IMR-90 (cell line): ENCODE measurements at regions not wholly inside any gene's neighbourhood (a gene's known extent, or its start where the extent isn't known, plus 50 kb on each side); places are given as distances from the start of the nearest gene placed in this dataset.

ENCODE experiments used
- ATAC-seq: fragments of 200-7000 bp; cut with Tn5 transposase; 2 replicates; pipeline ENCODE4 v1.9.1; 2020; ENCODE audit warnings: low read depth, mild to moderate bottlenecking, moderate library complexity
- BruUV-seq: library from RNA; stranded (reverse); fragments of 400-500 nt; replicated peaks from 2 replicates; lab custom pipeline; 2021; lab: Mats Ljungman, UMichigan
- CTCF ChIA-PET: fragments of 300-600 bp; formaldehyde crosslinking; extraction: SDS; loops from one replicate; lab custom pipeline; 2021; ENCODE audit warnings: antibody characterized with exemption; lab: Yijun Ruan, JAX
- POLR2A ChIA-PET: fragments of 300-600 bp; sonication (Branson Sonifier 250); formaldehyde crosslinking; loops from one replicate; lab custom pipeline; 2022; ENCODE audit warnings: antibody characterized with exemption; ENCODE audit not compliant: unreplicated experiment; lab: Charles Lee
- DNase-seq: peaks from one replicate; pipeline ENCODE4 v3.0.0; 2013
- H2AFZ ChIP-seq: replicated peaks from 2 replicates; pipeline ENCODE3; 2013; ENCODE audit warnings: low read length, mild to moderate bottlenecking; ENCODE audit not compliant: poor library complexity
- H2AK5ac ChIP-seq: 2 replicates; pipeline ENCODE4 v1.6.1; 2013; ENCODE audit warnings: low read depth, low read length, inconsistent platforms
- H2AK9ac ChIP-seq: replicated peaks from 2 replicates; pipeline ENCODE3; 2013; ENCODE audit warnings: mild to moderate bottlenecking, low read depth, low read length, moderate library complexity; ENCODE audit not compliant: poor library complexity
- H2BK120ac ChIP-seq: 2 replicates; pipeline ENCODE4 v1.6.1; 2013; ENCODE audit warnings: low read depth, low read length, inconsistent platforms
- H2BK15ac ChIP-seq: 3 replicates; pipeline ENCODE4 v1.6.1; 2013; ENCODE audit warnings: low read depth, low read length, inconsistent platforms
- H2BK20ac ChIP-seq: 2 replicates; pipeline ENCODE4 v1.6.1; 2013; ENCODE audit warnings: low read depth, mild to moderate bottlenecking, inconsistent platforms, low read length, moderate library complexity
- H2BK5ac ChIP-seq: 2 replicates; pipeline ENCODE4 v1.6.1; 2013; ENCODE audit warnings: mild to moderate bottlenecking, low read depth, low read length, inconsistent platforms; ENCODE audit not compliant: poor library complexity, severe bottlenecking
- H3K14ac ChIP-seq: replicated peaks from 2 replicates; pipeline ENCODE4 v1.6.1; 2013; ENCODE audit warnings: low read depth, low read length, inconsistent platforms
- H3K18ac ChIP-seq: 2 replicates; pipeline ENCODE4 v1.6.1; 2013; ENCODE audit warnings: low read depth, low read length, control low read depth
- H3K23ac ChIP-seq: 2 replicates; pipeline ENCODE4 v1.6.1; 2013; ENCODE audit warnings: low read depth, low read length, inconsistent platforms
- H3K27ac ChIP-seq: 2 replicates; pipeline ENCODE4 v1.5.1; 2013; ENCODE audit warnings: mild to moderate bottlenecking, control low read depth, low read length; ENCODE audit not compliant: insufficient read depth
- H3K27me3 ChIP-seq: 2 replicates; pipeline ENCODE4 v1.6.1; 2013; ENCODE audit warnings: low read length; ENCODE audit not compliant: control insufficient read depth, insufficient read depth
- H3K36me3 ChIP-seq: 2 replicates; pipeline ENCODE4 v1.6.1; 2013; ENCODE audit warnings: low read length, mixed read lengths; ENCODE audit not compliant: control insufficient read depth, insufficient read depth
- H3K4ac ChIP-seq: 2 replicates; pipeline ENCODE4 v1.6.1; 2013; ENCODE audit warnings: low read depth, low read length, inconsistent platforms
- H3K4me1 ChIP-seq: 2 replicates; pipeline ENCODE4 v1.6.1; 2013; ENCODE audit warnings: low read length, mixed read lengths; ENCODE audit not compliant: control insufficient read depth, insufficient read depth
- H3K4me2 ChIP-seq: 2 replicates; pipeline ENCODE4 v1.6.1; 2013; ENCODE audit warnings: low read depth, mild to moderate bottlenecking, control low read depth, low read length, moderate library complexity
- H3K4me3 ChIP-seq: 2 replicates; pipeline ENCODE4 v1.5.1; 2013; ENCODE audit warnings: low read depth, mild to moderate bottlenecking, control low read depth, low read length, moderate library complexity; ENCODE audit not compliant: insufficient read depth
- H3K56ac ChIP-seq: 2 replicates; pipeline ENCODE4 v1.6.1; 2013; ENCODE audit warnings: low read length, inconsistent platforms; ENCODE audit not compliant: insufficient read depth; ENCODE audit errors: extremely low read depth
- H3K79me1 ChIP-seq, 2 experiments: 2 replicates each; pipeline ENCODE4 v1.6.1; 2013; ENCODE audit warnings: low read length in 2 of 2, inconsistent platforms in 1 of 2, low read depth in 1 of 2
- H3K9ac ChIP-seq: 2 replicates; pipeline ENCODE4 v1.6.1; 2013; ENCODE audit warnings: low read depth, low read length, control low read depth
- H3K9me1 ChIP-seq: 2 replicates; pipeline ENCODE4 v1.6.1; 2013; ENCODE audit warnings: low read length, inconsistent platforms; ENCODE audit not compliant: insufficient read depth
- H3K9me3 ChIP-seq: 2 replicates; pipeline ENCODE4 v1.6.1; 2013; ENCODE audit warnings: low read length; ENCODE audit not compliant: control insufficient read depth, insufficient read depth
- H4K20me1 ChIP-seq: 2 replicates; pipeline ENCODE4 v1.6.1; 2013; ENCODE audit warnings: low read length, inconsistent platforms; ENCODE audit not compliant: insufficient read depth
- H4K5ac ChIP-seq: 2 replicates; pipeline ENCODE4 v1.6.1; 2013; ENCODE audit warnings: mild to moderate bottlenecking, low read depth, low read length, control low read depth
- H4K8ac ChIP-seq, 2 experiments: 2 replicates each; pipeline ENCODE4 v1.6.1; 2013; ENCODE audit warnings: low read depth in 2 of 2, low read length in 2 of 2, control low read depth in 1 of 2, inconsistent platforms in 1 of 2
- H4K91ac ChIP-seq: 2 replicates; pipeline ENCODE4 v1.6.1; 2013; ENCODE audit warnings: low read depth, low read length, inconsistent platforms; ENCODE audit not compliant: insufficient read depth
- BHLHE40 ChIP-seq: fragments of 150-350 bp; IDR thresholded peaks from 2 replicates; pipeline ENCODE4 v1.6.1; 2016; ENCODE audit warnings: mild to moderate bottlenecking, low read depth, low read length
- CEBPB ChIP-seq: IDR thresholded peaks from 2 replicates; pipeline ENCODE4 v1.6.1; 2012; ENCODE audit warnings: low read depth, low read length, improper control_type of control experiment
- MAZ ChIP-seq: IDR thresholded peaks from 2 replicates; pipeline ENCODE4 v1.6.1; 2012; ENCODE audit warnings: low read depth, mild to moderate bottlenecking, low read length, improper control_type of control experiment, moderate library complexity, borderline replicate concordance
- MXI1 ChIP-seq: IDR thresholded peaks from 2 replicates; pipeline ENCODE4 v1.6.1; 2012; ENCODE audit warnings: low read depth, mild to moderate bottlenecking, low read length, moderate library complexity, borderline replicate concordance
- NFE2L2 ChIP-seq: fragments of 150-350 bp; IDR thresholded peaks from 2 replicates; pipeline ENCODE4 v1.6.1; 2016; ENCODE audit warnings: low read depth, mild to moderate bottlenecking, low read length
- POLR2A ChIP-seq: IDR thresholded peaks from 2 replicates; pipeline ENCODE4 v1.6.1; 2012; ENCODE audit warnings: mild to moderate bottlenecking, low read depth, low read length
- RAD21 ChIP-seq: IDR thresholded peaks from 2 replicates; pipeline ENCODE4 v1.6.1; 2012; ENCODE audit warnings: low read length, improper control_type of control experiment
- RFX5 ChIP-seq: IDR thresholded peaks from 2 replicates; pipeline ENCODE4 v1.8.0; 2012; ENCODE audit warnings: low read depth, mild to moderate bottlenecking, low read length, moderate library complexity
- SMC3 ChIP-seq: fragments of 150-350 bp; IDR thresholded peaks from 2 replicates; pipeline ENCODE4 v1.6.1; 2016; ENCODE audit warnings: low read depth, mild to moderate bottlenecking, antibody characterized with exemption, low read length, moderate library complexity
- WGBS, 2 experiments: methylation state at CpG; one replicate each; pipeline versions ENCODE4 v1.1.5 to v1.1.7; 2013; ENCODE audit warnings: missing lambda C conversion rate in 2 of 2; ENCODE audit not compliant: insufficient read length in 1 of 2; ENCODE audit errors: extremely low coverage in 2 of 2; 5-methylcytosine and 5-hydroxymethylcytosine counted together
- dilution Hi-C: fragments of 300-500 bp; cut with HindIII; formaldehyde crosslinking; loops from one replicate; pipeline ENCODE4 v1.14.3; 2018; ENCODE audit warnings: low sequenced_read_pairs; ENCODE audit not compliant: unreplicated experiment
- in situ Hi-C: fragments of 300-500 bp; cut with MboI; formaldehyde crosslinking; loops from 3 replicates; pipeline ENCODE4 v1.14.3; 2019; ENCODE audit warnings: low sequenced_read_pairs, inconsistent platforms, mixed read lengths
- intact Hi-C: fragments of 100-400 bp; cut with micrococcal nuclease; formaldehyde crosslinking; loops from 2 replicates; pipeline ENCODE4 v1.10.0; 2022
- TF ChIP-seq, protein P1 (sequence below): fragments of 150-350 bp; IDR thresholded peaks from 2 replicates; pipeline ENCODE4 v1.6.1; 2016; ENCODE audit warnings: low read depth, mild to moderate bottlenecking, low read length, moderate library complexity, borderline replicate concordance
- TF ChIP-seq, protein P2 (sequence below): conservative IDR thresholded peaks from 2 replicates; pipeline ENCODE4 v1.5.1; 2012; ENCODE audit warnings: mild to moderate bottlenecking, low read depth, low read length, improper control_type of control experiment
- TF ChIP-seq, protein P3 (sequence below): fragments of 150-350 bp; IDR thresholded peaks from 2 replicates; pipeline ENCODE4 v1.6.1; 2017; ENCODE audit warnings: mild to moderate bottlenecking, antibody characterized with exemption, low read length, low read depth

DNA sequence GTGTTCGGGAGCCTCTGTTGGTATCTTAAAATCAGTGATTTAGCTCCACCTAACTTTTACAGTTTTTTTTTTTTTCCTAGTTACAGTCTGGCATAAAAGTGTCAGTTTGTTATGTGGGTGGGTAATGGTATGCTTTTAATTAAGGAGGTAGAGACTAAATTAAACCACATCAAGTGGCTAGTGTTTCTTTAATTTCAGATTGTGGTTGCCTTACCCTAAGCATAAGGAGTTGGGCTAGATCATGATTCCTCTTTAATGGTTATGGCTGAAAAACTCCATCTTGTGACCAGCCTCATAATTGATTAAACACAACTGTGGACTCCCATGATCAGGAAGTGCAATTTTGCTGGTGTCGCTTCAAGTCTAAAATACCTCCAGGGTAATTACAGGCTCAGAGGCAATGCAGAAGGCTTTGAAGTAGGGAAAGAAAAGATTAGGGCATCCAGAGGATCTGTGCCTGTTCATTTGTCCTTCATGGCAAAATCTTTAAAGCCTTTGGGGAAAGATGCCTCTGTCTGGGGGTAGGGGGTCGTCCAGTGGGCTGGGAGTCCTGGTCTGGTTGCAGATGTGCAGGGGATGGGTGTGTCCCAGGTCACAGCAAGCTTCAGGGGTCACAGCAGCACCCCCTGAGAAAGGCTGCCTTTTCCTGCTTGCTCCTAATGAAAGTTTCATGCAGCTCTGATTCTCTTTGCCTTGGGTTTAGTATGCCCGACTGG, 579.2 kb downstream of the BCL11A start:
- Histone ChIP-seq H3K14ac (no peak overlapping the region), H2AFZ (no peak overlapping the region), H3K36me3 (no peaks in the 10 kb centered on the region), H3K9me3 (peaks cover 7% of the 10 kb centered on the region; the same call in 1 of the 2 replicates), H3K79me1 (no peaks in the 10 kb centered on the region), H3K27me3 (no peaks in the 10 kb centered on the region), H2AK9ac (no peak overlapping the region), H3K18ac (no peak overlapping the region), H2BK15ac (no peak overlapping the region), H3K4me2 (no peak overlapping the region), H3K4me1 (no peaks in the 10 kb centered on the region), H4K91ac (no peak overlapping the region), H2AK5ac (no peak overlapping the region), H3K9ac (no peak overlapping the region), H2BK120ac (no peak overlapping the region), H3K4ac (no peak overlapping the region), H2BK20ac (no peak overlapping the region), H4K8ac (no peak overlapping the region), H3K56ac (no peak overlapping the region), H3K9me1 (no peaks in the 10 kb centered on the region), H4K20me1 (no peaks in the 10 kb centered on the region), H4K5ac (no peak overlapping the region), H2BK5ac (no peak overlapping the region), H3K23ac (no peak overlapping the region), H3K4me3 (no peak overlapping the region), H3K27ac (no peak overlapping the region)
- no TSS peak for BruUV-seq
- dilution Hi-C loops, result no loop called here
- intact Hi-C loops, result no loop called here
- TF ChIP-seq SMC3, result no peak
- TF ChIP-seq, protein P1, sequence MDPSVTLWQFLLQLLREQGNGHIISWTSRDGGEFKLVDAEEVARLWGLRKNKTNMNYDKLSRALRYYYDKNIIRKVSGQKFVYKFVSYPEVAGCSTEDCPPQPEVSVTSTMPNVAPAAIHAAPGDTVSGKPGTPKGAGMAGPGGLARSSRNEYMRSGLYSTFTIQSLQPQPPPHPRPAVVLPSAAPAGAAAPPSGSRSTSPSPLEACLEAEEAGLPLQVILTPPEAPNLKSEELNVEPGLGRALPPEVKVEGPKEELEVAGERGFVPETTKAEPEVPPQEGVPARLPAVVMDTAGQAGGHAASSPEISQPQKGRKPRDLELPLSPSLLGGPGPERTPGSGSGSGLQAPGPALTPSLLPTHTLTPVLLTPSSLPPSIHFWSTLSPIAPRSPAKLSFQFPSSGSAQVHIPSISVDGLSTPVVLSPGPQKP, result no peak
- no peak for TF ChIP-seq NFE2L2
- TF ChIP-seq, protein P2, sequence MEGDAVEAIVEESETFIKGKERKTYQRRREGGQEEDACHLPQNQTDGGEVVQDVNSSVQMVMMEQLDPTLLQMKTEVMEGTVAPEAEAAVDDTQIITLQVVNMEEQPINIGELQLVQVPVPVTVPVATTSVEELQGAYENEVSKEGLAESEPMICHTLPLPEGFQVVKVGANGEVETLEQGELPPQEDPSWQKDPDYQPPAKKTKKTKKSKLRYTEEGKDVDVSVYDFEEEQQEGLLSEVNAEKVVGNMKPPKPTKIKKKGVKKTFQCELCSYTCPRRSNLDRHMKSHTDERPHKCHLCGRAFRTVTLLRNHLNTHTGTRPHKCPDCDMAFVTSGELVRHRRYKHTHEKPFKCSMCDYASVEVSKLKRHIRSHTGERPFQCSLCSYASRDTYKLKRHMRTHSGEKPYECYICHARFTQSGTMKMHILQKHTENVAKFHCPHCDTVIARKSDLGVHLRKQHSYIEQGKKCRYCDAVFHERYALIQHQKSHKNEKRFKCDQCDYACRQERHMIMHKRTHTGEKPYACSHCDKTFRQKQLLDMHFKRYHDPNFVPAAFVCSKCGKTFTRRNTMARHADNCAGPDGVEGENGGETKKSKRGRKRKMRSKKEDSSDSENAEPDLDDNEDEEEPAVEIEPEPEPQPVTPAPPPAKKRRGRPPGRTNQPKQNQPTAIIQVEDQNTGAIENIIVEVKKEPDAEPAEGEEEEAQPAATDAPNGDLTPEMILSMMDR, result no peak
- TF ChIP-seq, protein P3, sequence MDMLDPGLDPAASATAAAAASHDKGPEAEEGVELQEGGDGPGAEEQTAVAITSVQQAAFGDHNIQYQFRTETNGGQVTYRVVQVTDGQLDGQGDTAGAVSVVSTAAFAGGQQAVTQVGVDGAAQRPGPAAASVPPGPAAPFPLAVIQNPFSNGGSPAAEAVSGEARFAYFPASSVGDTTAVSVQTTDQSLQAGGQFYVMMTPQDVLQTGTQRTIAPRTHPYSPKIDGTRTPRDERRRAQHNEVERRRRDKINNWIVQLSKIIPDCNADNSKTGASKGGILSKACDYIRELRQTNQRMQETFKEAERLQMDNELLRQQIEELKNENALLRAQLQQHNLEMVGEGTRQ, result no peak
- no peak for TF ChIP-seq CEBPB
- TF ChIP-seq MXI1, result no peak
- no peak for TF ChIP-seq BHLHE40
- TF ChIP-seq RFX5, result no peak
- TF ChIP-seq RAD21, result no peak
- TF ChIP-seq POLR2A, result no peak
- TF ChIP-seq MAZ, result no peak
- CTCF ChIA-PET, result no interaction called here
- no peak for DNase-seq
- in situ Hi-C loops, result no loop called here
- WGBS, 2 experiments, result 0% methylated on average over 1 of the region's 4 CpGs; no CpG with 5 or more reads in 1 of the 2 experiments
- POLR2A ChIA-PET, result no interaction called here
- ATAC-seq, result no peak
